Activated naive CD4-positive, alpha-beta T cell treated with Interleukin-2 at 50 U/mL for 16 hours (primary cell): ENCODE measurements at regions not wholly inside any gene's neighbourhood (a gene's known extent, or its start where the extent isn't known, plus 50 kb on each side); places are given as distances from the start of the nearest gene placed in this dataset.

Experiments
- DNase-seq: peaks from one replicate; pipeline ENCODE4 v3.0.0-alpha.2; 2020

- no peak for DNase-seq
Observed at GRCh38 chr18:76771192-76771799, 51.1 kb upstream of the ZNF236 start.

GRCh38 chr18:76767954-76768353 is 54.4 kb upstream of the ZNF236 start:
- no peak for DNase-seq

- DNase-seq = no peak
Observed at GRCh38 chr18:76766429-76766828, 55.9 kb upstream of the ZNF236 start.

GRCh38 chr18:76765649-76766048 is 56.7 kb upstream of the ZNF236 start:
- DNase-seq = no peak

GRCh38 chr18:76764291-76764901 is 58.0 kb upstream of the ZNF236 start:
- no peak for DNase-seq

- no peak for DNase-seq
Observed at GRCh38 chr18:76759056-76759455, 63.3 kb upstream of the ZNF236 start.

- DNase-seq = no peak
Observed at GRCh38 chr18:76757925-76758324, 64.4 kb upstream of the ZNF236 start.

- no peak for DNase-seq
Observed at GRCh38 chr18:76757335-76757734, 65.0 kb upstream of the ZNF236 start.

GRCh38 chr18:76756531-76757253 is 65.7 kb upstream of the ZNF236 start:
- no peak for DNase-seq

GRCh38 chr18:76754351-76754750 is 68.0 kb upstream of the ZNF236 start:
- no peak for DNase-seq

GRCh38 chr18:76752400-76752799 is 70.0 kb upstream of the ZNF236 start:
- no peak for DNase-seq

- DNase-seq = no peak
Observed at GRCh38 chr18:76750917-76751890, 71.2 kb upstream of the ZNF236 start.

- no peak for DNase-seq
Observed at GRCh38 chr18:76750269-76750668, 72.1 kb upstream of the ZNF236 start.

GRCh38 chr18:76747676-76748075 is 74.7 kb upstream of the ZNF236 start:
- no peak for DNase-seq

- no peak for DNase-seq
Observed at GRCh38 chr18:76741346-76741745, 81.0 kb upstream of the ZNF236 start.

- no peak for DNase-seq
Observed at GRCh38 chr18:76736309-76736708, 86.0 kb upstream of the ZNF236 start.

GRCh38 chr18:76730901-76731300 is 91.5 kb upstream of the ZNF236 start:
- DNase-seq = no peak

- DNase-seq = no peak
Observed at GRCh38 chr18:76727589-76727988, 94.8 kb upstream of the ZNF236 start.

- no peak for DNase-seq
Observed at GRCh38 chr18:76725445-76725844, 96.9 kb upstream of the ZNF236 start.

- no peak for DNase-seq
Observed at GRCh38 chr18:76722224-76723061, 99.9 kb upstream of the ZNF236 start.

GRCh38 chr18:76721207-76721996 is 101.0 kb upstream of the ZNF236 start:
- peak; percentile 46 for DNase-seq
